Liver (tissue), 7 donors: ENCODE measurements at regions not wholly inside any gene's neighbourhood (a gene's known extent, or its start where the extent isn't known, plus 50 kb on each side); places are given as distances from the start of the nearest gene placed in this dataset.

ENCODE experiments used
- DNase-seq: peaks from one replicate; pipeline ENCODE4 v3.0.0-alpha.2; 2017; ENCODE audit warnings: low spot score
- H3K27ac ChIP-seq, 2 donors: one replicate each; pipeline ENCODE4 v1.7.0; 2013; ENCODE audit warnings: inconsistent platforms in 2 of 2, low read length in 2 of 2, control low read depth in 1 of 2, low read depth in 1 of 2, mild to moderate bottlenecking in 1 of 2
- H3K27me3 ChIP-seq, 4 donors: one replicate each; pipeline versions ENCODE4 v1.6.1 to v1.7.0; 2013; ENCODE audit warnings: low read length in 3 of 4, inconsistent platforms in 1 of 4, mild to moderate bottlenecking in 1 of 4, moderate library complexity in 1 of 4; ENCODE audit not compliant: control insufficient read depth in 4 of 4, insufficient read depth in 4 of 4
- H3K36me3 ChIP-seq, 4 donors: one replicate each; pipeline versions ENCODE4 v1.6.1 to v1.7.0; 2013; ENCODE audit warnings: low read length in 3 of 4, mild to moderate bottlenecking in 3 of 4, low read depth in 1 of 4, moderate library complexity in 1 of 4; ENCODE audit not compliant: control insufficient read depth in 4 of 4, insufficient read depth in 3 of 4
- H3K4me1 ChIP-seq, 4 donors: one replicate each; pipeline versions ENCODE4 v1.6.1 to v1.7.0; 2013; ENCODE audit warnings: low read length in 3 of 4, mild to moderate bottlenecking in 3 of 4, moderate library complexity in 1 of 4; ENCODE audit not compliant: control insufficient read depth in 4 of 4, insufficient read depth in 4 of 4
- H3K4me3 ChIP-seq, 3 donors: one replicate each; pipeline versions ENCODE4 v1.6.1 to v1.7.0; 2013; ENCODE audit warnings: low read length in 3 of 3, control low read depth in 1 of 3, low read depth in 1 of 3, mild to moderate bottlenecking in 1 of 3
- H3K9ac ChIP-seq, 2 donors: one replicate each; pipeline ENCODE4 v1.7.0; 2013; ENCODE audit warnings: low read length in 2 of 2, mild to moderate bottlenecking in 2 of 2, moderate library complexity in 2 of 2, control low read depth in 1 of 2, low read depth in 1 of 2
- H3K9me3 ChIP-seq, 4 donors: one replicate each; pipeline versions ENCODE4 v1.6.1 to v1.7.0; 2013; ENCODE audit warnings: low read length in 3 of 4; ENCODE audit not compliant: control insufficient read depth in 4 of 4
- EGR1 ChIP-seq, 2 donors: IDR thresholded peaks; 2 replicates each; pipeline ENCODE4 v1.6.1; 2016 to 2018; ENCODE audit warnings: antibody characterized with exemption in 2 of 2, low read depth in 2 of 2
- FOXA1 ChIP-seq: IDR thresholded peaks from 2 replicates; pipeline ENCODE4 v1.6.1; 2016; ENCODE audit warnings: antibody characterized with exemption
- FOXA2 ChIP-seq: IDR thresholded peaks from 2 replicates; pipeline ENCODE4 v1.6.1; 2016; ENCODE audit warnings: antibody characterized with exemption
- GABPA ChIP-seq, 2 donors: IDR thresholded peaks in 1 of 2; conservative IDR thresholded peaks in 1 of 2; 2 replicates each; pipeline ENCODE4 v1.6.1; 2016; ENCODE audit warnings: antibody characterized with exemption in 2 of 2, mild to moderate bottlenecking in 1 of 2, moderate library complexity in 1 of 2
- HNF4A ChIP-seq, 2 donors: conservative IDR thresholded peaks; 2 replicates each; pipeline ENCODE4 v1.6.1; 2016; ENCODE audit warnings: antibody characterized with exemption in 2 of 2, mild to moderate bottlenecking in 2 of 2
- HNF4G ChIP-seq: IDR thresholded peaks from 2 replicates; pipeline ENCODE4 v1.6.1; 2016; ENCODE audit warnings: antibody characterized with exemption
- JUND ChIP-seq, 2 donors: IDR thresholded peaks; 2 replicates each; pipeline ENCODE4 v1.6.1; 2016; ENCODE audit warnings: antibody characterized with exemption in 2 of 2
- NR2F2 ChIP-seq: IDR thresholded peaks from 2 replicates; pipeline ENCODE4 v1.6.1; 2016; ENCODE audit warnings: antibody characterized with exemption
- RAD21 ChIP-seq, 2 donors: IDR thresholded peaks; 2 replicates each; pipeline ENCODE4 v1.6.1; 2016; ENCODE audit warnings: antibody characterized with exemption in 2 of 2, mild to moderate bottlenecking in 2 of 2
- RXRA ChIP-seq, 2 donors: IDR thresholded peaks; 2 replicates each; pipeline ENCODE4 v1.6.1; 2017 to 2018; ENCODE audit warnings: antibody characterized with exemption in 2 of 2, mild to moderate bottlenecking in 1 of 2
- SP1 ChIP-seq: IDR thresholded peaks from 2 replicates; pipeline ENCODE4 v1.6.1; 2018; ENCODE audit warnings: antibody characterized with exemption, mild to moderate bottlenecking
- TAF1 ChIP-seq: conservative IDR thresholded peaks from 2 replicates; pipeline ENCODE4 v1.6.1; 2016; ENCODE audit warnings: antibody characterized with exemption, mild to moderate bottlenecking
- WGBS: extraction: QIAGEN DNeasy Blood & Tissue Kit; methylation state at CpG from one replicate; pipeline ENCODE4 v1.1.7; 2013; 5-methylcytosine and 5-hydroxymethylcytosine counted together
- TF ChIP-seq, protein P1 (sequence below): IDR thresholded peaks from 2 replicates; pipeline ENCODE4 v1.6.1; 2016; ENCODE audit warnings: antibody characterized with exemption
- TF ChIP-seq, protein P2 (sequence below): IDR thresholded peaks from 2 replicates; pipeline ENCODE4 v1.6.1; 2016; ENCODE audit warnings: antibody characterized with exemption
- TF ChIP-seq, protein P3 (sequence below): IDR thresholded peaks from 2 replicates; pipeline ENCODE4 v1.6.1; 2016; ENCODE audit warnings: antibody characterized with exemption
- TF ChIP-seq, protein P4 (sequence below): IDR thresholded peaks from 2 replicates; pipeline ENCODE4 v1.6.1; 2016; ENCODE audit warnings: antibody characterized with exemption, mild to moderate bottlenecking
- donor health status: healthy.
- donor health status: healthy.
- donor health status: healthy.
- donor health status: healthy.

DNA sequence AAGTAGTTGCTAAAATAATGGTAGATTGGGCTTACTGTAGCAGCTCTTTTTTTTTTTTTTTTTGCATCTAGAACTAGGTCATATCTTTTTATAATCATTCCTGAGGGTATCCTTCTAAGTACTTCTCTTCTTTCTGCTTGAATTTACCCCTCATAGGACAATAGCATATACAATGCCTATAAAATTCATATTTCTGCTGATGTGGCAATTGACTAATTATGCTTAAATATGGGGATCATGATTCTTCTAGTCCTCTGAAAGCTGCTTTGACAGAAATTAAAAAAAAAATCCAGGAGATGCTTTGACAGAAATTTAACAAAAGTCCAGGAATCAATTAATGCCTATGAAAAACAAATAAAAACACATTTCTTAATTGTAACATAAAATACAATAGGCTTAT is 358.4 kb downstream of the CCDC85A start:
- no peaks in the 10 kb centered on the region for H3K4me1 ChIP-seq
- H3K27me3 ChIP-seq = no peaks in the 10 kb centered on the region
- no peak overlapping the region for H3K4me3 ChIP-seq
- DNase-seq = no peak
- no peak overlapping the region for H3K27ac ChIP-seq
- no peak overlapping the region for H3K9ac ChIP-seq
- TF ChIP-seq, protein P1, sequence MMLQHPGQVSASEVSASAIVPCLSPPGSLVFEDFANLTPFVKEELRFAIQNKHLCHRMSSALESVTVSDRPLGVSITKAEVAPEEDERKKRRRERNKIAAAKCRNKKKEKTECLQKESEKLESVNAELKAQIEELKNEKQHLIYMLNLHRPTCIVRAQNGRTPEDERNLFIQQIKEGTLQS = no peak
- TF ChIP-seq NR2F2 (no peak), HNF4G (no peak), EGR1 (IDR thresholded peaks at IDR 0.05; ENCODE audit: low read depth in 2 of 2) (no peak), FOXA2 (no peak), JUND (IDR thresholded peaks at IDR 0.05) (no peak), RAD21 (IDR thresholded peaks at IDR 0.05) (no peak)
- TF ChIP-seq, protein P2, sequence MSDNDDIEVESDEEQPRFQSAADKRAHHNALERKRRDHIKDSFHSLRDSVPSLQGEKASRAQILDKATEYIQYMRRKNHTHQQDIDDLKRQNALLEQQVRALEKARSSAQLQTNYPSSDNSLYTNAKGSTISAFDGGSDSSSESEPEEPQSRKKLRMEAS = no peak
- TF ChIP-seq, protein P3, sequence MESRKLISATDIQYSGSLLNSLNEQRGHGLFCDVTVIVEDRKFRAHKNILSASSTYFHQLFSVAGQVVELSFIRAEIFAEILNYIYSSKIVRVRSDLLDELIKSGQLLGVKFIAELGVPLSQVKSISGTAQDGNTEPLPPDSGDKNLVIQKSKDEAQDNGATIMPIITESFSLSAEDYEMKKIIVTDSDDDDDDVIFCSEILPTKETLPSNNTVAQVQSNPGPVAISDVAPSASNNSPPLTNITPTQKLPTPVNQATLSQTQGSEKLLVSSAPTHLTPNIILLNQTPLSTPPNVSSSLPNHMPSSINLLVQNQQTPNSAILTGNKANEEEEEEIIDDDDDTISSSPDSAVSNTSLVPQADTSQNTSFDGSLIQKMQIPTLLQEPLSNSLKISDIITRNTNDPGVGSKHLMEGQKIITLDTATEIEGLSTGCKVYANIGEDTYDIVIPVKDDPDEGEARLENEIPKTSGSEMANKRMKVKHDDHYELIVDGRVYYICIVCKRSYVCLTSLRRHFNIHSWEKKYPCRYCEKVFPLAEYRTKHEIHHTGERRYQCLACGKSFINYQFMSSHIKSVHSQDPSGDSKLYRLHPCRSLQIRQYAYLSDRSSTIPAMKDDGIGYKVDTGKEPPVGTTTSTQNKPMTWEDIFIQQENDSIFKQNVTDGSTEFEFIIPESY = no peak
- TF ChIP-seq, protein P4, sequence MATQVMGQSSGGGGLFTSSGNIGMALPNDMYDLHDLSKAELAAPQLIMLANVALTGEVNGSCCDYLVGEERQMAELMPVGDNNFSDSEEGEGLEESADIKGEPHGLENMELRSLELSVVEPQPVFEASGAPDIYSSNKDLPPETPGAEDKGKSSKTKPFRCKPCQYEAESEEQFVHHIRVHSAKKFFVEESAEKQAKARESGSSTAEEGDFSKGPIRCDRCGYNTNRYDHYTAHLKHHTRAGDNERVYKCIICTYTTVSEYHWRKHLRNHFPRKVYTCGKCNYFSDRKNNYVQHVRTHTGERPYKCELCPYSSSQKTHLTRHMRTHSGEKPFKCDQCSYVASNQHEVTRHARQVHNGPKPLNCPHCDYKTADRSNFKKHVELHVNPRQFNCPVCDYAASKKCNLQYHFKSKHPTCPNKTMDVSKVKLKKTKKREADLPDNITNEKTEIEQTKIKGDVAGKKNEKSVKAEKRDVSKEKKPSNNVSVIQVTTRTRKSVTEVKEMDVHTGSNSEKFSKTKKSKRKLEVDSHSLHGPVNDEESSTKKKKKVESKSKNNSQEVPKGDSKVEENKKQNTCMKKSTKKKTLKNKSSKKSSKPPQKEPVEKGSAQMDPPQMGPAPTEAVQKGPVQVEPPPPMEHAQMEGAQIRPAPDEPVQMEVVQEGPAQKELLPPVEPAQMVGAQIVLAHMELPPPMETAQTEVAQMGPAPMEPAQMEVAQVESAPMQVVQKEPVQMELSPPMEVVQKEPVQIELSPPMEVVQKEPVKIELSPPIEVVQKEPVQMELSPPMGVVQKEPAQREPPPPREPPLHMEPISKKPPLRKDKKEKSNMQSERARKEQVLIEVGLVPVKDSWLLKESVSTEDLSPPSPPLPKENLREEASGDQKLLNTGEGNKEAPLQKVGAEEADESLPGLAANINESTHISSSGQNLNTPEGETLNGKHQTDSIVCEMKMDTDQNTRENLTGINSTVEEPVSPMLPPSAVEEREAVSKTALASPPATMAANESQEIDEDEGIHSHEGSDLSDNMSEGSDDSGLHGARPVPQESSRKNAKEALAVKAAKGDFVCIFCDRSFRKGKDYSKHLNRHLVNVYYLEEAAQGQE = no peak
- no peaks in the 10 kb centered on the region for H3K36me3 ChIP-seq
- H3K9me3 ChIP-seq = peaks cover 0 to 1% (median 0%) of the 10 kb centered on the region in 4 donors

DNA sequence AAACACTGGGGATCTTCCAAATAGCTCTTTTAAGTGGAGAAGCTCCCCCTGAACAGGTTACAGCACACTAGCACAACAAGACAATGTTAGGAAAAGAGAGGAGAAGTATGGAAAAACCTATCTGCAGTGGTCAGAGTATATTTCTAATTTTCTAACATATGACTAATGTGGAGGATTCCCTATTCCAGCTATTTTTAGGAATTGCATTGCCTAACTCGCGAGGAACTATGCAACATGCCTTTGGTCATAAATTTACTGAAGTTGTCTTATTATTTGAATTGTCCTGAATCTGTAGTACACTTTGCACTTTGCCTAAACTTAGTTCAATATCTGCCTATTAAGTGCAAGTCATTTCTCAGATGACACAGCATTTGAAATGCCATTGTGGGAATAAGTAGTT is 381.4 kb downstream of the CCDC85A start:
- Histone ChIP-seq H3K36me3 (no peaks in the 10 kb centered on the region), H3K4me1 (no peaks in the 10 kb centered on the region), H3K27ac (no peak overlapping the region), H3K27me3 (no peaks in the 10 kb centered on the region), H3K9me3 (no peaks in the 10 kb centered on the region), H3K4me3 (no peak overlapping the region), H3K9ac (no peak overlapping the region)
- TF ChIP-seq GABPA (IDR thresholded peaks at IDR 0.05 in 1 of 2, conservative IDR thresholded peaks at IDR 0.05 in 1 of 2) = no peak
- TF ChIP-seq RXRA (IDR thresholded peaks at IDR 0.05) = no peak
- no peak for TF ChIP-seq RAD21 (IDR thresholded peaks at IDR 0.05)
- no peak for TF ChIP-seq FOXA1
- no peak for TF ChIP-seq NR2F2
- no peak for TF ChIP-seq HNF4A (conservative IDR thresholded peaks at IDR 0.05)
- TF ChIP-seq, protein P2 = no peak
- TF ChIP-seq SP1 = no peak
- no peak for TF ChIP-seq TAF1
- TF ChIP-seq HNF4G = no peak
- TF ChIP-seq JUND (IDR thresholded peaks at IDR 0.05) = no peak
- no peak for TF ChIP-seq FOXA2
- TF ChIP-seq, protein P4 = no peak
- TF ChIP-seq EGR1 (IDR thresholded peaks at IDR 0.05; ENCODE audit: low read depth in 2 of 2) = no peak
- no peak for DNase-seq
- 79% methylated on average over 2 of the region's 2 CpGs for WGBS
